K562 (cell line): ENCODE measurements at regions not wholly inside any gene's neighbourhood (a gene's known extent, or its start where the extent isn't known, plus 50 kb on each side); places are given as distances from the start of the nearest gene placed in this dataset.

Source experiments
- ATAC-seq: fragments of 200-7000 bp; cut with Tn5 transposase; 3 replicates; pipeline ENCODE4 v1.9.1; 2020; ENCODE audit warnings: moderate library complexity
- BruUV-seq: library from RNA; stranded (reverse); fragments of 400-500 nt; replicated peaks from 2 replicates; lab custom pipeline; 2021; lab: Mats Ljungman, UMichigan
- CTCF ChIA-PET: fragments of 300-600 bp; formaldehyde crosslinking; extraction: SDS; loops from one replicate; lab custom pipeline; 2021; ENCODE audit warnings: low intra/inter-chr PET ratio; lab: Yijun Ruan, JAX
- POLR2A ChIA-PET: fragments of 300-600, 350-650 bp; sonication (Branson Sonifier 250); formaldehyde crosslinking; extraction: SDS; loops from one replicate; lab custom pipeline; 2021; ENCODE audit warnings: antibody characterized with exemption, inconsistent platforms; lab: Yijun Ruan, JAX
- DNase-seq, 4 experiments: peaks; one replicate each; pipeline versions ENCODE4 v3.0.0 to v3.0.0-alpha.2; 2011 to 2018; ENCODE audit warnings: low spot score in 3 of 4, mixed read lengths in 3 of 4; ENCODE audit errors: extremely low read depth in 1 of 4
- FAIRE-seq: peaks from 2 replicates; lab custom pipeline; 2011; peaks lifted over from hg19 to GRCh38; lab: Jason Lieb, UNC
- H2AFZ ChIP-seq: 2 replicates; pipeline ENCODE4 v1.6.0; 2011; ENCODE audit warnings: low read depth, low read length, control low read depth, inconsistent platforms
- H3K27ac ChIP-seq: fragments of 200-600 bp; 3 replicates; pipeline ENCODE4 v1.8.0; 2011; ENCODE audit warnings: low read depth, mild to moderate bottlenecking, control low read depth, inconsistent platforms, low read length, moderate library complexity, mixed read lengths; ENCODE audit errors: extremely low read depth
- H3K27me3 ChIP-seq, 2 experiments: fragments of 300-600 bp in 1 of 2; 2 replicates in 1 of 2; 3 replicates in 1 of 2; pipeline versions ENCODE4 v1.6.0 to v1.8.0; 2011; ENCODE audit warnings: inconsistent platforms in 2 of 2, low read length in 2 of 2, mild to moderate bottlenecking in 1 of 2, mixed read lengths in 1 of 2, moderate library complexity in 1 of 2; ENCODE audit not compliant: control insufficient read depth in 2 of 2, insufficient read depth in 2 of 2
- H3K36me3 ChIP-seq: fragments of 300-600 bp; 3 replicates; pipeline ENCODE4 v1.8.0; 2011; ENCODE audit warnings: mild to moderate bottlenecking, low read length, inconsistent platforms; ENCODE audit not compliant: control insufficient read depth, insufficient read depth
- H3K4me1 ChIP-seq, 2 experiments: fragments of 200-600 bp in 1 of 2; replicated peaks in 1 of 2; 2 replicates in 1 of 2; 3 replicates in 1 of 2; pipeline versions ENCODE4 v1.5.1 to v1.8.0; 2011; ENCODE audit warnings: inconsistent platforms in 2 of 2, low read length in 2 of 2, mild to moderate bottlenecking in 1 of 2, mixed read lengths in 1 of 2, moderate library complexity in 1 of 2; ENCODE audit not compliant: control insufficient read depth in 2 of 2, insufficient read depth in 2 of 2
- H3K4me2 ChIP-seq: 2 replicates; pipeline ENCODE4 v1.6.1; 2011; ENCODE audit warnings: low read length, control low read depth, inconsistent platforms, mixed read lengths; ENCODE audit not compliant: insufficient read depth
- H3K4me3 ChIP-seq: fragments of 200-600 bp; sonication (generic), shearing (Covaris generic); 2 replicates; pipeline ENCODE4 v1.5.1; 2016; ENCODE audit warnings: control low read depth, inconsistent platforms
- H3K79me2 ChIP-seq: fragments of 200-600 bp; 3 replicates; pipeline ENCODE4 v1.8.0; 2011; ENCODE audit warnings: low read length, inconsistent platforms; ENCODE audit not compliant: control insufficient read depth, insufficient read depth
- H3K9ac ChIP-seq, 2 experiments: 2 replicates each; pipeline versions ENCODE4 v1.6.0 to v1.6.1; 2011; ENCODE audit warnings: low read depth in 2 of 2, low read length in 2 of 2, control low read depth in 1 of 2, inconsistent platforms in 1 of 2, mild to moderate bottlenecking in 1 of 2, mixed read lengths in 1 of 2; ENCODE audit not compliant: insufficient read depth in 1 of 2
- H3K9me1 ChIP-seq: one replicate; pipeline ENCODE4 v1.6.0; 2011; ENCODE audit warnings: inconsistent platforms, mild to moderate bottlenecking, low read length, moderate library complexity; ENCODE audit not compliant: control insufficient read depth, insufficient read depth
- H3K9me3 ChIP-seq: replicated peaks from 2 replicates; pipeline ENCODE4 v1.5.1; 2011; ENCODE audit warnings: low read depth, low read length, inconsistent platforms; ENCODE audit not compliant: control insufficient read depth, insufficient read depth
- H4K20me1 ChIP-seq: replicated peaks from 2 replicates; pipeline ENCODE4 v1.6.1; 2011; ENCODE audit warnings: low read length, inconsistent platforms, mixed read lengths; ENCODE audit not compliant: control insufficient read depth, insufficient read depth
- BACH1 ChIP-seq: fragments of 200-800 bp; sonication (Bioruptor generic); IDR thresholded peaks from 2 replicates; pipeline ENCODE4 v1.6.1; 2016; ENCODE audit warnings: missing genetic modification characterization, missing compliant biosample characterization
- CEBPB ChIP-seq: fragments of 450-650 bp; IDR thresholded peaks from 2 replicates; pipeline ENCODE4 v1.6.1; 2016; ENCODE audit warnings: missing genetic modification characterization, missing compliant biosample characterization
- ELK3 ChIP-seq: fragments of 450-650 bp; formaldehyde crosslinking; IDR thresholded peaks from 2 replicates; pipeline ENCODE4 v1.4.0; 2020; ENCODE audit warnings: mild to moderate bottlenecking
- JUND ChIP-seq, 2 experiments: IDR thresholded peaks; 2 replicates in 1 of 2; 3 replicates in 1 of 2; pipeline ENCODE4 v1.6.1; 2011; ENCODE audit warnings: borderline replicate concordance in 2 of 2, low read depth in 2 of 2, low read length in 2 of 2, improper control_type of control experiment in 1 of 2, missing biosample characterization in 1 of 2, missing genetic modification characterization in 1 of 2, missing genetic modification reagents in 1 of 2
- KAT8 ChIP-seq: fragments of 450-650 bp; IDR thresholded peaks from 2 replicates; pipeline ENCODE4 v1.6.1; 2016; ENCODE audit warnings: low read depth, mild to moderate bottlenecking
- PHB ChIP-seq: fragments of 250-450 bp; sonication (Bioruptor Pico); IDR thresholded peaks from 2 replicates; pipeline ENCODE4 v1.5.0; 2021
- SMC3 ChIP-seq: conservative IDR thresholded peaks from 2 replicates; pipeline ENCODE4 v1.6.1; 2011; ENCODE audit warnings: low read depth, low read length, improper control_type of control experiment; ENCODE audit not compliant: insufficient read depth
- SRF ChIP-seq, 2 experiments: fragments of 250-450, 450-650 bp in 1 of 2; sonication (Bioruptor Pico) in 1 of 2; sonication (generic) in 1 of 2; formaldehyde crosslinking; IDR thresholded peaks; 2 replicates each; pipeline versions ENCODE4 v1.5.0 to v1.5.1; 2020 to 2022; ENCODE audit warnings: mild to moderate bottlenecking in 1 of 2, missing genetic modification reagents in 1 of 2
- ZC3H8 ChIP-seq: fragments of 450-650 bp; IDR thresholded peaks from 2 replicates; pipeline ENCODE4 v1.6.1; 2017
- ZNF143 ChIP-seq: sonication (generic); formaldehyde crosslinking; IDR thresholded peaks from 2 replicates; pipeline ENCODE4 v1.9.0; 2022; ENCODE audit warnings: mild to moderate bottlenecking, missing genetic modification reagents
- ZNF583 ChIP-seq: fragments of 250-450 bp; sonication (Bioruptor Pico); IDR thresholded peaks from 2 replicates; pipeline ENCODE4 v1.4.0; 2020
- ZNF75A ChIP-seq: fragments of 450-650 bp; formaldehyde crosslinking; IDR thresholded peaks from 2 replicates; pipeline ENCODE4 v1.4.0; 2020; ENCODE audit warnings: mild to moderate bottlenecking
- WGBS: fragments of 100-300 bp; shearing (Covaris generic); methylation state at CpG from one replicate; pipeline ENCODE4 v1.1.6; 2016; ENCODE audit warnings: low coverage, mixed read lengths; ENCODE audit not compliant: insufficient coverage; ENCODE audit errors: missing lambda C conversion rate; 5-methylcytosine and 5-hydroxymethylcytosine counted together
- in situ Hi-C: fragments of 300-500 bp; cut with MboI; formaldehyde crosslinking; loops from 4 replicates; pipeline ENCODE4 v1.15.0; 2018; ENCODE audit warnings: inconsistent platforms, mixed read lengths
- intact Hi-C: fragments of 100-400 bp; cut with micrococcal nuclease; formaldehyde crosslinking; loops from 2 replicates; pipeline ENCODE4 v1.14.2; 2022
- TF ChIP-seq, protein P1 (sequence below): sonication (generic); formaldehyde crosslinking; IDR thresholded peaks from 2 replicates; pipeline ENCODE4 v1.8.0; 2022; ENCODE audit warnings: missing genetic modification reagents, mild to moderate bottlenecking, moderate library complexity, borderline replicate concordance

DNA sequence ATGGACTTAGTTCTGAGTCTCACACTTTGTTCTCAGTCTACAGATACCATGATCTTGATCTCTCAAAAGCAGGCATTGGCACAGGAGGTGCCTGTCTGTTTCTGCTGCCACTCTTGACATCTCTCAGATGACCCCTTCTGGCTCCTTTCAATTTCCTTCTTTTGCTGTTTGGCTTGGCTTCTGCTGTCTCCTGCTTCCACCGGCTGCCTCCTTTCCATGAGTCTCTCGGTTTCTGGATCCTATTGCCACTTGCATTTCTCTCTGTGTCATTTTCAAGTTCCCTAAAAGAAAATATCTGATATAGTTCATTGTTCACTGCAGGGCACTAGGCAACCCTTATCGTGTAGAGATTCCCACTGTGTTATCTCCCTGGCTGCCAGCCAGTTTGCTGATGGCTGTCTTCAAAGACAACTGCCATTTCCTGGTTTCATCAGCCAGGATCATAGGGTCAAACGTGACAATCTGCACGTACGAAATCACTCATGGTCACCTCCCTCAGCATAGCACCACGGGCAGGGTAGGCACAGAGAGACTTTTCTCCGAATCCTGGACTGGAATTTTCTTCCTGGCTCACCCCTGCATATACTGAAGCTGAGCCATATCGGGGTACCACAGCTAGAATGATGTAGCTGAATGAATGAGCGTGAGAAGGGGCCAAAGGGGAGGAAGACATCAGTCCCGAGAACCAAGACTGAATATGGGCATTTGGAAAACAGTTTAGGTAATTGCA lies 144.6 kb upstream of the TMEM170B start (continued):
- TF ChIP-seq JUND (IDR thresholded peaks at IDR 0.05; ENCODE audit: borderline replicate concordance, low read depth, low read length) (peak; percentile 72), JUND (tag; IDR thresholded peaks at IDR 0.05; ENCODE audit: borderline replicate concordance, low read depth, low read length) (peak; percentile 66; the same call in 2 of the 3 replicates), CEBPB (tag) (no peak)

DNA sequence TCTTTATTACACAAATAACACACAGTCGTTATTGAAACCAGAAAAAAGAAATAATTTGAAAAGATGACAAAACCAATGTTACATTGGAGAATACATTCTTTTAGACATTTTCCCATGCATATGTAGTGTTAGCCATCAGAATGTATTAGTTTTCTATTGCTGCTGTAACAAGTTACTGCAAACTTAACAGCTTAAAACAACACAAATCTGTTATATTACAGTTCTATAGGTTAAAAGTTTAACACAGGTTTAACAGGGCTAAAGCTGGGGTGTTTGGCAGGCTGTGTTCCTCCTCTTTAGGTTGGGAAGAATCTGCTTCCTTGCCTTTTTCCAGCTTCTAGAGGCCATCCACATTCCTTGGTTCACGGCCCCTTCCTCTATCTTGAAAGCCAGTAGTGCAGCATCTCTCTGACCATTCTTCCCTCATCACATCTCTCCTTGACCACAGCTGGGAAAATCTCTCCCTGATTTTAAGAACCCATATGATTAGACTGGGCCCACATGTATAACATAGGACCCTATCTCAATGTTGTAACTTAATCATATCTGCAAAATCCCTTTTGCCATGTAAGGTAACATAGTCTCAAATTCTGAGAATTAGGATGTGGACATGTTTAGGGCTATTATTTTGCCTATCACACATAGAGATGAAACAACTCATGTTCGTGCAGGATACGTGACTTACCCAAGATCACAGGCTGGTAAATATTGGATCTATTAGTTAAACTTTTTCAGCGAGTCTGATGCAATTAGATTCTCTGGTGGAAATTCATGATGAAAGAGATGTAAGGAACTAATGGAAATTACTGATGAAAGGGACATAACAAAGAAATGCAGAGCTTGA lies 145.4 kb upstream of the TMEM170B start:
- 2% methylated on average over 5 of the region's 5 CpGs for WGBS
- intact Hi-C loops, result no loop called here
- no peak overlapping the region for H3K9ac ChIP-seq
- ATAC-seq (no peak), FAIRE-seq (no peak), DNase-seq (no peak)
- POLR2A ChIA-PET, result interaction anchor here (0.8 kb wide), 1 partner anchor 12 kb away, joined by 3 read pairs; no protein-coding TSS in a partner anchor
- H3K9me1 ChIP-seq, result no peaks in the 10 kb centered on the region
- in situ Hi-C loops, result no loop called here
- no peaks in the 10 kb centered on the region for H3K36me3 ChIP-seq
- peaks cover 0 to 17% of the 10 kb centered on the region in 2 experiments; a peak in 4 of 5 replicates for H3K4me1 ChIP-seq
- H3K27ac ChIP-seq, result 0 out of 3 replicates have a peak overlapping the region, but pooled peaks have one; percentile 14
- peak overlapping the region; percentile 57; the same call in 1 of the 2 replicates for H3K4me2 ChIP-seq
- CTCF ChIA-PET, result no interaction called here
- H3K9me3 ChIP-seq, result no peaks in the 10 kb centered on the region
- no peaks in the 10 kb centered on the region; a peak in 1 of 5 replicates for H3K27me3 ChIP-seq
- H3K4me3 ChIP-seq, result no peak overlapping the region
- H3K79me2 ChIP-seq, result no peaks in the 10 kb centered on the region
- no peaks in the 10 kb centered on the region for H4K20me1 ChIP-seq
- no TSS peak for BruUV-seq
- peak overlapping the region; percentile 47; the same call in 1 of the 2 replicates for H2AFZ ChIP-seq
- TF ChIP-seq BACH1 (tag) (no peak), ELK3 (CRISPR knock-in tag) (no peak), SRF (CRISPR knock-in tag; IDR thresholded peaks at IDR 0.05) (peak in 1 of 2 experiments; percentile 15; a peak in 1 of 4 replicates), ZNF583 (CRISPR knock-in tag) (no peak), SMC3 (no peak), KAT8 (no peak), ZNF143 (no peak), ZNF75A (CRISPR knock-in tag) (no peak), ZC3H8 (no peak), PHB (CRISPR knock-in tag) (0 out of 2 replicates have a peak, but pooled peaks have one; percentile 28)
- TF ChIP-seq, protein P1, sequence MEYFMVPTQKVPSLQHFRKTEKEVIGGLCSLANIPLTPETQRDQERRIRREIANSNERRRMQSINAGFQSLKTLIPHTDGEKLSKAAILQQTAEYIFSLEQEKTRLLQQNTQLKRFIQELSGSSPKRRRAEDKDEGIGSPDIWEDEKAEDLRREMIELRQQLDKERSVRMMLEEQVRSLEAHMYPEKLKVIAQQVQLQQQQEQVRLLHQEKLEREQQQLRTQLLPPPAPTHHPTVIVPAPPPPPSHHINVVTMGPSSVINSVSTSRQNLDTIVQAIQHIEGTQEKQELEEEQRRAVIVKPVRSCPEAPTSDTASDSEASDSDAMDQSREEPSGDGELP (CRISPR knock-in tag), result no peak
